Mesodermal cell (in vitro differentiated cells): ENCODE measurements at regions not wholly inside any gene's neighbourhood (a gene's known extent, or its start where the extent isn't known, plus 50 kb on each side); places are given as distances from the start of the nearest gene placed in this dataset.
"Not testable (repeated sequence)": the region's sequence is repeated elsewhere in the genome, so short reads cannot be mapped to it uniquely, and the experiment has no call there.

Experiments
- H3K27ac ChIP-seq: 2 replicates; pipeline ENCODE4 v1.7.0; 2013; ENCODE audit warnings: mild to moderate bottlenecking, low read depth, low read length, moderate library complexity; ENCODE audit not compliant: severe bottlenecking
- H3K36me3 ChIP-seq: 2 replicates; pipeline ENCODE4 v1.7.1; 2013; ENCODE audit warnings: mild to moderate bottlenecking, low read length, moderate library complexity; ENCODE audit not compliant: control insufficient read depth, insufficient read depth
- H3K4me1 ChIP-seq: one replicate; pipeline ENCODE4 v1.7.1; 2013; ENCODE audit warnings: mild to moderate bottlenecking, low read length; ENCODE audit not compliant: insufficient read depth, control insufficient read depth, poor library complexity, severe bottlenecking
- H3K4me3 ChIP-seq: 2 replicates; pipeline ENCODE4 v1.7.0; 2013; ENCODE audit warnings: low read length, control low read depth, mild to moderate bottlenecking; ENCODE audit not compliant: insufficient read depth, poor library complexity, severe bottlenecking; ENCODE audit errors: extremely low read depth
- H3K9me3 ChIP-seq: 2 replicates; pipeline ENCODE4 v1.7.1; 2013; ENCODE audit warnings: mild to moderate bottlenecking, low read length, moderate library complexity; ENCODE audit not compliant: control insufficient read depth
- WGBS, 2 experiments: methylation state at CpG; one replicate each; pipeline ENCODE4 v1.1.5; 2013; ENCODE audit warnings: missing lambda C conversion rate in 2 of 2; ENCODE audit not compliant: insufficient coverage in 2 of 2; 5-methylcytosine and 5-hydroxymethylcytosine counted together

GRCh38 chr16:60371591-60371990 is 1637.5 kb upstream of the GOT2 start:
- Histone ChIP-seq H3K36me3 (no peaks in the 10 kb centered on the region), H3K9me3 (no peaks in the 10 kb centered on the region), H3K4me1 (no peaks in the 10 kb centered on the region), H3K27ac (no peak overlapping the region), H3K4me3 (no peak overlapping the region)
- 100% methylated on average over 1 of the region's 2 CpGs; no CpG with 5 or more reads in 1 of the 2 experiments for WGBS, 2 experiments

GRCh38 chr16:60367739-60368138 is 1633.6 kb upstream of the GOT2 start:
- H3K4me3 ChIP-seq, result no peak overlapping the region
- no peaks in the 10 kb centered on the region for H3K36me3 ChIP-seq
- no peaks in the 10 kb centered on the region for H3K4me1 ChIP-seq
- no peaks in the 10 kb centered on the region for H3K9me3 ChIP-seq
- H3K27ac ChIP-seq, result no peak overlapping the region
- 60 to 75% methylated on average over 2 of the region's 3 CpGs for WGBS, 2 experiments

DNA sequence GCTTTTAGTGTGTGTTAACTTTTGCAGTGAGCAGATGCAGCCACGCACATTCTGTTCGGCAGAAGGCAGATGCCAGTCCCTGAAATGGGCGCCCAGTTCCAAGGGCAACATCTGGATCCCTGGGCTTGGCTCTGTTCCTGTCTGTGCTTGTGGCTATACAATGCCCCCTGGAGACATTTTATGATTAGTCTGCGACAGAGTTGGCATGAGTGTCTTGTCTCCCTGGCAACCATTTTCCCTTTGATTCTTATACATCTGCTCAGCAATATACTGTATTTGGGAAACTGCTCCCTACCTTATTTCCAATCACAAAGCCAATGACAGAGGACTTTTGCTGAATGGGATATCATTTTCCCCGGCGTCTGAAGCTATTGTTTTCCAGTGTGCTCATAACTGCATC is 1629.5 kb upstream of the GOT2 start:
- Histone ChIP-seq H3K27ac (no peak overlapping the region), H3K4me1 (no peaks in the 10 kb centered on the region), H3K9me3 (no peaks in the 10 kb centered on the region), H3K4me3 (no peak overlapping the region), H3K36me3 (no peaks in the 10 kb centered on the region)
- 95 to 97% methylated on average over 4 of the region's 6 CpGs for WGBS, 2 experiments

- H3K4me3 ChIP-seq, H3K9me3 ChIP-seq, H3K4me1 ChIP-seq, H3K36me3 ChIP-seq, H3K27ac ChIP-seq: not testable (repeated sequence)
- 89 to 90% methylated on average over 11 to 12 of the region's 13 CpGs for WGBS, 2 experiments
Measured at GRCh38 chr16:60359866-60360265, 1625.8 kb upstream of the GOT2 start.

- not testable (repeated sequence) for H3K4me3 ChIP-seq, H3K27ac ChIP-seq, H3K9me3 ChIP-seq, H3K36me3 ChIP-seq, H3K4me1 ChIP-seq
- 90 to 95% methylated on average over 15 to 17 of the region's 17 CpGs for WGBS, 2 experiments
Measured at GRCh38 chr16:60359412-60359811, 1625.3 kb upstream of the GOT2 start.

DNA sequence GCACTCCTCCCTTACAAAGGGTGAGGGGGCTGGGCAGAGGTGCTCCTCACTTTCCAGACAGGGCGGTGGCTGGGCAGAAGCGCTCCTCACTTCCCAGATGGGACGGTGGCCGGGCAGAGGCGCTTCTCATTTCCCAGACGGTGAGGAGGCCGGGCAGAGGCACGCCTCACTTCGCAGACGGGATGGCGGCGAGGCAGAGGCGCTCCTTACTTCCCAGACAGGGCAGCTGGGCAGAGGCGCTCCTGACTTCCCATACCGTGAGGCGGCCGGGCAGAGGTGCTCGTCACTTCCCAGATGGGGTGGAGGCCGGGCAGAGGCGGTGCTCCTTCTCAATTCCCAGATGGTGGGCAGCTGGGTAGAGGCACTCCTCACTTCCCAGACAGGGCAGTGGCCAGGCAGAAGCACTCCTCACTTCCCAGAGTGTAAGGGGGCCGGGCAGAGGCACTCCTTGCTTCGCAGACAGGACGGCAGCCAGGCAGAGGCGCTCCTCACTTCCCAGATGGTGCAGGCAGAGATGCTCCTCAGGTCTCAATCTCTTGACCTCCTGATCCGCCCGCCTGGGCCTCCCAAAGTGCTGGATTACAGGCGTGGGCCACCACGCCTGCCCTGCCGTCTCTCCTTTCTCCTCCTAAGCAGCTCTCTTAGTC is 1623.9 kb upstream of the GOT2 start:
- H3K27ac ChIP-seq, H3K4me3 ChIP-seq, H3K9me3 ChIP-seq, H3K36me3 ChIP-seq, H3K4me1 ChIP-seq: not testable (repeated sequence)
- WGBS, 2 experiments, result 90 to 92% methylated on average over 12 to 18 of the region's 29 CpGs

DNA sequence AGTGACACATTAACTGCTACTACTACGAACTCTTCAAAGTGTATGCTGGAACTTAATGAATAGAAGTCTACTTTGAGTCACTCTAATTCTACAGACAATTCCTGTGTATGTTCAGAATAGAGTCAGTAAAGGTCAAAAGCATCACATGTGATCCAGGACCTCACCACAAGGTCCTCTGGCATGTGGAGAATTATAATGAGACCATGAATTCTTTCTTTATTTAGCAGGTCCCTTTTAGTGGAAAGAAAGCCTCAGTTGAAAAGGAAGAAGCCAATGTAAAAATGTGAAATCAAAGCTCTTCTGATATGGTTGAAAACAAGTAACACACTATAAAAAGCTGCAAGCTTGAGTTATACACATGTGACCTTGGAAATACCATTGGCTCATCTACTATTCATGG is 1612.1 kb upstream of the GOT2 start:
- Histone ChIP-seq H3K27ac (no peak overlapping the region), H3K4me3 (no peak overlapping the region), H3K4me1 (no peaks in the 10 kb centered on the region), H3K36me3 (no peaks in the 10 kb centered on the region), H3K9me3 (no peaks in the 10 kb centered on the region)
- no CpG with 5 or more reads among the region's 1 CpG for WGBS, 2 experiments

- Histone ChIP-seq H3K9me3 (no peaks in the 10 kb centered on the region), H3K36me3 (no peaks in the 10 kb centered on the region), H3K4me3 (no peak overlapping the region), H3K27ac (no peak overlapping the region), H3K4me1 (no peaks in the 10 kb centered on the region)
- 100% methylated on average over 1 of the region's 4 CpGs; no CpG with 5 or more reads in 1 of the 2 experiments for WGBS, 2 experiments
Measured at GRCh38 chr16:60337671-60338070, 1603.6 kb upstream of the GOT2 start.

DNA sequence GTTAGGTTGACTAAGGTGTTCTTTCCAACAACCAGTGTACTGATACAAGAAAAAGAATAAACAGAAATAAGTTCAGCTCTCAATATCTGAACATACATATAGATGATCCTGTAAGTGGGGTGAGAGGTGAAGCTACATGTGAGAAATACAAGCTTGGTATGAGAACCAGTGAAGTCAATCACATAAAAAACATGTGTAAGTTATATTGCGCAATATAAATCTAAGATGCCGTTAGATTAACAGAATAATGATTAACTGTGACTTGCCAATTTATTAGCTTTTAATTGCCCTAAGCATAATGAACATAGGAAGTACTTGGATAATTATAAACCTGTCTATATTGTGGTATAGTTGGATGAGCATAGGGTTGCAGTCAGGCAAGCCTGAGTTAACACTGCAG is 1597.1 kb upstream of the GOT2 start:
- H3K27ac ChIP-seq, result no peak overlapping the region
- no peaks in the 10 kb centered on the region for H3K9me3 ChIP-seq
- H3K4me3 ChIP-seq, result no peak overlapping the region
- no CpG with 5 or more reads among the region's 2 CpGs for WGBS, 2 experiments
- H3K36me3 ChIP-seq, result no peaks in the 10 kb centered on the region
- H3K4me1 ChIP-seq, result no peaks in the 10 kb centered on the region

GRCh38 chr16:60329108-60329507 is 1595.0 kb upstream of the GOT2 start:
- Histone ChIP-seq H3K9me3 (no peaks in the 10 kb centered on the region), H3K36me3 (no peaks in the 10 kb centered on the region), H3K27ac (no peak overlapping the region), H3K4me1 (no peaks in the 10 kb centered on the region), H3K4me3 (no peak overlapping the region)
- WGBS, 2 experiments, result 100% methylated on average over 1 of the region's 2 CpGs; no CpG with 5 or more reads in 1 of the 2 experiments

- H3K4me1 ChIP-seq, result no peaks in the 10 kb centered on the region
- no peak overlapping the region for H3K4me3 ChIP-seq
- WGBS, 2 experiments, result no CpG with 5 or more reads among the region's 1 CpG
- H3K27ac ChIP-seq, result no peak overlapping the region
- H3K36me3 ChIP-seq, result no peaks in the 10 kb centered on the region
- no peaks in the 10 kb centered on the region for H3K9me3 ChIP-seq
Measured at GRCh38 chr16:60328152-60328551, 1594.0 kb upstream of the GOT2 start.
